ENCODE measurements at regions not wholly inside any gene's neighbourhood (a gene's known extent, or its start where the extent isn't known, plus 50 kb on each side); places are given as distances from the start of the nearest gene placed in this dataset.

DNA sequence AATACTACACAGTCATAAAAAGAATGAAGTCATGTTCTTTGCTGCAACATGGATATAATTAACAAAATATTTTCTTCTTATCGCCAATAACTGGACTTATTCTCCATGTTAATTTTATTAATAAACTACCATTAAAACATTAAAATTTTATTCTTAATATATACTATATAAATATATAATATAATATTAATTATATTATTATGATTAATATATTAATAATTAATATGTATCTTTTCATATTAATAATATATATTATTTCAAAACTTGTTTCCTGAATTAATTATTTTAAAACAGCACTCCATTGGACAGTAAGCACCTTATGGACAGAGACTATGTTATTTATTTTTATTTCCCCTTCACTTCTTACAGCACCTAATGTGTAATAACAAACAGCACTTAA, 182.8 kb downstream of the ARL4A start:
- TF ChIP-seq REST (IDR thresholded peaks at IDR 0.05; ENCODE audit: insufficient read depth in 1 of 2, low read depth in 2 of 2, low read length in 2 of 2) (no peak), SIN3A (IDR thresholded peaks at IDR 0.05; ENCODE audit: borderline replicate concordance, insufficient read depth, low read length) (no peak), POLR2AphosphoS5 (IDR thresholded peaks at IDR 0.05; ENCODE audit: low read depth, low read length) (no peak)
